ENCODE measurements at regions not wholly inside any gene's neighbourhood (a gene's known extent, or its start where the extent isn't known, plus 50 kb on each side); places are given as distances from the start of the nearest gene placed in this dataset.

- TF ChIP-seq, protein P1, sequence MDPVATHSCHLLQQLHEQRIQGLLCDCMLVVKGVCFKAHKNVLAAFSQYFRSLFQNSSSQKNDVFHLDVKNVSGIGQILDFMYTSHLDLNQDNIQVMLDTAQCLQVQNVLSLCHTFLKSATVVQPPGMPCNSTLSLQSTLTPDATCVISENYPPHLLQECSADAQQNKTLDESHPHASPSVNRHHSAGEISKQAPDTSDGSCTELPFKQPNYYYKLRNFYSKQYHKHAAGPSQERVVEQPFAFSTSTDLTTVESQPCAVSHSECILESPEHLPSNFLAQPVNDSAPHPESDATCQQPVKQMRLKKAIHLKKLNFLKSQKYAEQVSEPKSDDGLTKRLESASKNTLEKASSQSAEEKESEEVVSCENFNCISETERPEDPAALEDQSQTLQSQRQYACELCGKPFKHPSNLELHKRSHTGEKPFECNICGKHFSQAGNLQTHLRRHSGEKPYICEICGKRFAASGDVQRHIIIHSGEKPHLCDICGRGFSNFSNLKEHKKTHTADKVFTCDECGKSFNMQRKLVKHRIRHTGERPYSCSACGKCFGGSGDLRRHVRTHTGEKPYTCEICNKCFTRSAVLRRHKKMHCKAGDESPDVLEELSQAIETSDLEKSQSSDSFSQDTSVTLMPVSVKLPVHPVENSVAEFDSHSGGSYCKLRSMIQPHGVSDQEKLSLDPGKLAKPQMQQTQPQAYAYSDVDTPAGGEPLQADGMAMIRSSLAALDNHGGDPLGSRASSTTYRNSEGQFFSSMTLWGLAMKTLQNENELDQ (CRISPR knock-in tag; IDR thresholded peaks at IDR 0.05; ENCODE audit: borderline replicate concordance): no peak
- no peak for TF ChIP-seq ZNF395 (CRISPR knock-in tag; IDR thresholded peaks at IDR 0.05)
- no peak for TF ChIP-seq FOXA3 (CRISPR knock-in tag; conservative IDR thresholded peaks at IDR 0.05 in 1 of 2, IDR thresholded peaks at IDR 0.05 in 1 of 2)
- no peak for TF ChIP-seq PHB2 (IDR thresholded peaks at IDR 0.05; ENCODE audit: low read depth)
Observed at GRCh38 chr18:60722742-60723141, 350.2 kb upstream of the MC4R start (continued).

DNA sequence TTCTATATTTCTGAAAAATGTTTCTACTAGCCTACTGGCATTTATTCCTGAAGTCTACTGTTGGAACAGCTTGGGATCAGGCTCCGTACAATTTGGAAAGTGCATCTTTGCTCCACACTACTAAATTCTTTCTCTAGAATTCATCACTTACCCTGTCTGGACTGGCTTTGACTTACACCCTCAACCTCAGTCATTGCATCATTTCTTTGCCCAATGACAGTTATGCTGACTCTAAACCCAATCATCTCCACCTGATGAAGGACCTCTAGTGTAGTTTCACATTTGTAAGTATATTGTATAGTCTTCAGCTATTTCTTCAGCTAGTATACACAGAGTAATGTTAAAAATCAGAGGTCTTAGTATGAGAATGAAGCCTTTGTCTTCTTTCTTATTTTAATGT lies 359.6 kb upstream of the MC4R start:
- intact Hi-C loops (cut with micrococcal nuclease) (no loop called here), in situ Hi-C loops (cut with MboI) (no loop called here)
- H3K9ac ChIP-seq (ENCODE audit: insufficient read depth in 1 of 2, low read depth in 2 of 2, low read length in 2 of 2): no peak overlapping the region
- no peak overlapping the region for H3K27ac ChIP-seq (ENCODE audit: extremely low read depth, low read depth, low read length)
- no peaks in the 10 kb centered on the region for H3K9me3 ChIP-seq (replicated peaks; ENCODE audit: control insufficient read depth, insufficient read depth, low read depth, low read length)
- DNase-seq (ENCODE audit: extremely low read depth in 1 of 4, low spot score in 3 of 4): no peak
- no TSS peak for BruUV-seq (replicated peaks)
- no peaks in the 10 kb centered on the region for H4K20me1 ChIP-seq (replicated peaks; ENCODE audit: control insufficient read depth, insufficient read depth, low read length)
- no peak overlapping the region for H2AFZ ChIP-seq (ENCODE audit: low read depth, low read length)
- H3K4me3 ChIP-seq: no peak overlapping the region
- CTCF ChIA-PET (ENCODE audit: low intra/inter-chr PET ratio): no interaction called here
- H3K36me3 ChIP-seq (ENCODE audit: control insufficient read depth, insufficient read depth, low read length): no peaks in the 10 kb centered on the region
- H3K4me2 ChIP-seq (ENCODE audit: insufficient read depth, low read length): no peak overlapping the region
- no peaks in the 10 kb centered on the region for H3K9me1 ChIP-seq (ENCODE audit: control insufficient read depth, insufficient read depth, low read length)
- ATAC-seq: no peak
- WGBS (ENCODE audit: insufficient coverage, low coverage, missing lambda C conversion rate): 7% methylated on average over 1 of the region's 1 CpG
- H3K79me2 ChIP-seq (ENCODE audit: control insufficient read depth, insufficient read depth, low read length): no peaks in the 10 kb centered on the region
- no peak for FAIRE-seq
- no peaks in the 10 kb centered on the region for H3K27me3 ChIP-seq (ENCODE audit: control insufficient read depth in 2 of 2, insufficient read depth in 2 of 2, low read length in 2 of 2)
- H3K4me1 ChIP-seq (replicated peaks in 1 of 2; ENCODE audit: control insufficient read depth in 2 of 2, insufficient read depth in 2 of 2, low read length in 2 of 2): no peaks in the 10 kb centered on the region
- TF ChIP-seq CREB1 (IDR thresholded peaks at IDR 0.05): no peak
- TF ChIP-seq CREB1 (CRISPR knock-in tag; IDR thresholded peaks at IDR 0.05): no peak
- TF ChIP-seq TCF7 (IDR thresholded peaks at IDR 0.05; ENCODE audit: borderline replicate concordance): no peak
- TF ChIP-seq SP2 (IDR thresholded peaks at IDR 0.05; ENCODE audit: extremely low read depth, low read depth, low read length, poor library complexity, severe bottlenecking): no peak
- TF ChIP-seq ZNF282 (CRISPR knock-in tag; IDR thresholded peaks at IDR 0.05): no peak
- no peak for TF ChIP-seq CBX5 (IDR thresholded peaks at IDR 0.05; ENCODE audit: borderline replicate concordance, low read depth)
- POLR2A ChIA-PET: no interaction called here
